Astrocyte (in vitro differentiated cells and primary cell): ENCODE measurements at regions not wholly inside any gene's neighbourhood (a gene's known extent, or its start where the extent isn't known, plus 50 kb on each side); places are given as distances from the start of the nearest gene placed in this dataset.

Experiments
- DNase-seq: peaks from one replicate; pipeline ENCODE4 v3.0.0-alpha.2; 2010; ENCODE audit warnings: low read depth
- FAIRE-seq: peaks from 2 replicates; lab custom pipeline; 2011; peaks lifted over from hg19 to GRCh38; lab: Jason Lieb, UNC
- H2AFZ ChIP-seq: 2 replicates; pipeline ENCODE4 v1.6.0; 2012; ENCODE audit warnings: low read depth, low read length, inconsistent platforms
- H3K27ac ChIP-seq: 2 replicates; pipeline ENCODE4 v1.5.1; 2011; ENCODE audit warnings: low read depth, low read length, inconsistent platforms
- H3K27me3 ChIP-seq: 2 replicates; pipeline ENCODE4 v1.6.0; 2011; ENCODE audit warnings: low read length, inconsistent platforms; ENCODE audit not compliant: insufficient read depth
- H3K36me3 ChIP-seq: 2 replicates; pipeline ENCODE4 v1.5.1; 2011; ENCODE audit warnings: low read length, inconsistent platforms; ENCODE audit not compliant: insufficient read depth
- H3K4me1 ChIP-seq: 2 replicates; pipeline ENCODE4 v1.5.1; 2011; ENCODE audit warnings: low read length, inconsistent platforms; ENCODE audit not compliant: insufficient read depth
- H3K4me2 ChIP-seq: 2 replicates; pipeline ENCODE4 v1.6.0; 2012; ENCODE audit warnings: low read length, inconsistent platforms
- H3K4me3 ChIP-seq: 2 replicates; pipeline ENCODE4 v1.5.1; 2011; ENCODE audit warnings: low read depth, mild to moderate bottlenecking, low read length, inconsistent platforms; ENCODE audit not compliant: insufficient read depth
- H3K79me2 ChIP-seq: 2 replicates; pipeline ENCODE4 v1.6.0; 2012; ENCODE audit warnings: mild to moderate bottlenecking, low read length, inconsistent platforms; ENCODE audit not compliant: insufficient read depth
- H3K9ac ChIP-seq: 2 replicates; pipeline ENCODE4 v1.6.0; 2012; ENCODE audit warnings: mild to moderate bottlenecking, low read length, inconsistent platforms
- H3K9me3 ChIP-seq: 2 replicates; pipeline ENCODE4 v1.5.1; 2012; ENCODE audit warnings: low read depth, mild to moderate bottlenecking, low read length, inconsistent platforms; ENCODE audit not compliant: insufficient read depth
- H4K20me1 ChIP-seq: 2 replicates; pipeline ENCODE4 v1.6.0; 2012; ENCODE audit warnings: low read length, inconsistent platforms; ENCODE audit not compliant: insufficient read depth
- H3K27ac Mint-ChIP-seq: one replicate; pipeline ENCODE4 v1.8.0; 2021; ENCODE audit warnings: mild to moderate bottlenecking, mixed read lengths; ENCODE audit not compliant: unreplicated experiment
- H3K27me3 Mint-ChIP-seq: one replicate; pipeline ENCODE4 v1.8.0; 2021; ENCODE audit warnings: low read depth, mixed read lengths; ENCODE audit not compliant: unreplicated experiment
- H3K36me3 Mint-ChIP-seq: one replicate; pipeline ENCODE4 v1.8.0; 2021; ENCODE audit warnings: low read depth, mixed read lengths; ENCODE audit not compliant: unreplicated experiment
- H3K4me1 Mint-ChIP-seq: one replicate; pipeline ENCODE4 v1.8.0; 2021; ENCODE audit warnings: low read depth, mixed read lengths; ENCODE audit not compliant: unreplicated experiment
- H3K4me3 Mint-ChIP-seq: one replicate; pipeline ENCODE4 v1.8.0; 2021; ENCODE audit warnings: mild to moderate bottlenecking, moderate library complexity, mixed read lengths; ENCODE audit not compliant: unreplicated experiment
- H3K9me3 Mint-ChIP-seq: one replicate; pipeline ENCODE4 v1.8.0; 2021; ENCODE audit warnings: mild to moderate bottlenecking, mixed read lengths; ENCODE audit not compliant: unreplicated experiment
- EZH2 ChIP-seq: IDR thresholded peaks from 2 replicates; pipeline ENCODE4 v1.6.1; 2012; ENCODE audit warnings: mild to moderate bottlenecking, low read length, inconsistent platforms; ENCODE audit not compliant: insufficient read depth
- TF ChIP-seq, protein P1 (sequence below): IDR thresholded peaks from 2 replicates; pipeline ENCODE4 v1.5.1; 2011; ENCODE audit warnings: low read depth, mild to moderate bottlenecking, inconsistent platforms, low read length, moderate library complexity; ENCODE audit not compliant: insufficient read depth

DNA sequence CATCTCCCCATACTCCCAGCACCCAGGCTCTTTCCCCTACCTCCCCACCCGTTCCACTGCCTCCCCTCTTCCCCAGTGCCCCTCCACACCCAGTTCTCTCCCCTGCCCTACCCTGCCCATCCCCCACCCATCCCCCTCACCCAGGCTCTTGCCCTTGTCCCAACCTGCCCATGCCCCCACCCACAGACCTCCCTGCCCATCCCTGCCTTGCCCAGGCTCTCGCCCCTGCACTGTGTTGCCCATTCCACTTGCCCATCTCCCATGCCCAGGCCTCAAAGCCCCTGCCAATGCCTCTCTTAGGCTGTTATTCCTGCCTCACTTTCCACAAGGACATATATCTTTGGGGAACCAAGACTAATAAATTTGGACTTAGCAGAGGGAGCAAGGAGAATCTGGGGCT, 262.6 kb upstream of the CXCL12 start:
- Histone ChIP-seq H2AFZ (no peak overlapping the region), H3K4me3 (no peak overlapping the region), H3K9ac (no peak overlapping the region), H3K4me2 (no peak overlapping the region), H3K36me3 (no peaks in the 10 kb centered on the region), H3K9me3 (no peaks in the 10 kb centered on the region), H3K27ac (no peak overlapping the region), H3K4me1 (peaks cover 9% of the 10 kb centered on the region), H3K79me2 (no peaks in the 10 kb centered on the region), H3K27me3 (no peaks in the 10 kb centered on the region), H4K20me1 (no peaks in the 10 kb centered on the region)
- H3K9me3 Mint-ChIP-seq: peaks cover 7% of the 10 kb centered on the region
- TF ChIP-seq EZH2: no peak
- TF ChIP-seq, protein P1, sequence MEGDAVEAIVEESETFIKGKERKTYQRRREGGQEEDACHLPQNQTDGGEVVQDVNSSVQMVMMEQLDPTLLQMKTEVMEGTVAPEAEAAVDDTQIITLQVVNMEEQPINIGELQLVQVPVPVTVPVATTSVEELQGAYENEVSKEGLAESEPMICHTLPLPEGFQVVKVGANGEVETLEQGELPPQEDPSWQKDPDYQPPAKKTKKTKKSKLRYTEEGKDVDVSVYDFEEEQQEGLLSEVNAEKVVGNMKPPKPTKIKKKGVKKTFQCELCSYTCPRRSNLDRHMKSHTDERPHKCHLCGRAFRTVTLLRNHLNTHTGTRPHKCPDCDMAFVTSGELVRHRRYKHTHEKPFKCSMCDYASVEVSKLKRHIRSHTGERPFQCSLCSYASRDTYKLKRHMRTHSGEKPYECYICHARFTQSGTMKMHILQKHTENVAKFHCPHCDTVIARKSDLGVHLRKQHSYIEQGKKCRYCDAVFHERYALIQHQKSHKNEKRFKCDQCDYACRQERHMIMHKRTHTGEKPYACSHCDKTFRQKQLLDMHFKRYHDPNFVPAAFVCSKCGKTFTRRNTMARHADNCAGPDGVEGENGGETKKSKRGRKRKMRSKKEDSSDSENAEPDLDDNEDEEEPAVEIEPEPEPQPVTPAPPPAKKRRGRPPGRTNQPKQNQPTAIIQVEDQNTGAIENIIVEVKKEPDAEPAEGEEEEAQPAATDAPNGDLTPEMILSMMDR: no peak
- no peaks in the 10 kb centered on the region for H3K36me3 Mint-ChIP-seq
- peaks cover 10% of the 10 kb centered on the region for H3K27me3 Mint-ChIP-seq
- no peak overlapping the region for H3K4me3 Mint-ChIP-seq
- FAIRE-seq: no peak
- DNase-seq: no peak
- no peak overlapping the region for H3K27ac Mint-ChIP-seq
- no peaks in the 10 kb centered on the region for H3K4me1 Mint-ChIP-seq

DNA sequence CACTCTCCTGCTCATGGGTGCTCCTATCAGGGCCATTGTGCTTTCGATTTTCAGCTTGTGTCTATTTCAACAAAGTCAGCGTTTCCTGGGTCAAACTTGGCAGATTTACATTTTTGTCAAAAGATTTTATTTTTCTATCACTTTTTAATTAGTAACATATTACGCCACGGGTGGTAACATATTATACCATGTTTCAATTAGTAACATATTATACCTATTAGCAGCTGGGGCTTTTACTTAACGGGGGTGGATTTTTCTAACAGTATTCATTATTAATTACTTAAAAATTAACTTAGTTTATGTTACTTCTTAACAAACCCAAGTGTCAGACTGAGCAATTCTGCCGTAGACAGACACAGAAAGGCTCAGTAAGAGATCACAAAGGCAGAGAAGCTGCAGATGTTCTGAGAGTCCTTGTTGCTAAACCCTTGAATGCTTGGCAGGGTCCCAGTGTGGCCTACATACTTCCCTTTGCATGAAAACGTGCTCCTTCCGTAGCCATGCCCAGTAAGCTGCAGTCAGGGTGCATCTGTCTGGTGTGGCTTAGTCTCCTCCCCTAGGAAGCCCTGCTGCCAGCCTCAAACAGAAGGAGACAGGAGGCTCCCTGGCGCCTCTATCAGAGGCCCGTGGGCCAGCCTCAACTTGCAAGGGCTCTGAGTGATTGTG, 263.1 kb upstream of the CXCL12 start:
- no peaks in the 10 kb centered on the region for H4K20me1 ChIP-seq
- no peaks in the 10 kb centered on the region for H3K4me1 Mint-ChIP-seq
- no peaks in the 10 kb centered on the region for H3K36me3 ChIP-seq
- no peak overlapping the region for H3K4me3 Mint-ChIP-seq
- no peak overlapping the region for H3K27ac Mint-ChIP-seq
- peak; percentile 5 for FAIRE-seq
- no peak overlapping the region for H3K4me3 ChIP-seq
- H3K4me2 ChIP-seq: no peak overlapping the region
- no peaks in the 10 kb centered on the region for H3K9me3 ChIP-seq
- H3K27ac ChIP-seq: no peak overlapping the region
- TF ChIP-seq EZH2: no peak
- TF ChIP-seq, protein P1: no peak
- H3K9me3 Mint-ChIP-seq: peaks cover 7% of the 10 kb centered on the region
- no peaks in the 10 kb centered on the region for H3K79me2 ChIP-seq
- no peak overlapping the region for H3K9ac ChIP-seq
- H3K27me3 ChIP-seq: no peaks in the 10 kb centered on the region
- H3K4me1 ChIP-seq: peaks cover 9% of the 10 kb centered on the region
- H3K27me3 Mint-ChIP-seq: peaks cover 10% of the 10 kb centered on the region
- no peak overlapping the region for H2AFZ ChIP-seq
- H3K36me3 Mint-ChIP-seq: no peaks in the 10 kb centered on the region
- peak; percentile 71 for DNase-seq
